Esophagus muscularis mucosa (tissue), 4 donors: ENCODE measurements at regions not wholly inside any gene's neighbourhood (a gene's known extent, or its start where the extent isn't known, plus 50 kb on each side); places are given as distances from the start of the nearest gene placed in this dataset.

Experiments
- EP300 ChIP-seq: sonication (generic); formaldehyde crosslinking; IDR thresholded peaks from one replicate; pipeline ENCODE4 v1.6.1; 2017; ENCODE audit warnings: antibody characterized with exemption
- POLR2A ChIP-seq: fragments of 450-650 bp; IDR thresholded peaks from one replicate; pipeline ENCODE4 v1.6.1; 2017; ENCODE audit warnings: antibody characterized with exemption, moderate library complexity, mild to moderate bottlenecking, low read depth
- POLR2AphosphoS5 ChIP-seq, 2 donors: sonication (generic); formaldehyde crosslinking; IDR thresholded peaks; one replicate each; pipeline ENCODE4 v1.6.1; 2017; ENCODE audit warnings: antibody characterized with exemption in 2 of 2
- TF ChIP-seq, protein P1 (sequence below), 3 experiments: fragments of 200-600 bp in 2 of 3; fragments of 450-650 bp in 1 of 3; sonication (generic) in 2 of 3; IDR thresholded peaks; one replicate each; pipeline ENCODE4 v1.5.1; 2017 to 2019; ENCODE audit warnings: antibody characterized with exemption in 3 of 3, mild to moderate bottlenecking in 2 of 3, moderate library complexity in 1 of 3

DNA sequence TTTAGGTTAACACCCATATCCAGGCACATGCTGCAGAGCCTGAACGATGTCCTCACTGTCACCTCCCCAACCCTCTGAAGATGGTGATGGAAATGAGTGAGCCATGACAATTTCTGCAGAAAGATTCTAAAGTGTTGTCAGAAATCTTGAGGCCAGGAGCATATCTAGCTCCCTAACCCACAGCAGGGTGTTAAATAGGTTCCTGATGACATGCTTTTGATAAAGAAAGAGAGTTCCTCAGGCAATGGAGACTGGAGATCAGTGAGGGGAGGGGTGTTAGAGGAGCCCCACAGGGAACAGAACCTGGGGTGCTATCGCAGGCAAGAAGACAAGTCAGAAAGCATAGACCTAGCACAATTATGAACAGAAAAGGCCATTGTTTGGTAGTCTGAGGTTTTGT is 95.7 kb downstream of the ENC1 start:
- TF ChIP-seq, protein P1, sequence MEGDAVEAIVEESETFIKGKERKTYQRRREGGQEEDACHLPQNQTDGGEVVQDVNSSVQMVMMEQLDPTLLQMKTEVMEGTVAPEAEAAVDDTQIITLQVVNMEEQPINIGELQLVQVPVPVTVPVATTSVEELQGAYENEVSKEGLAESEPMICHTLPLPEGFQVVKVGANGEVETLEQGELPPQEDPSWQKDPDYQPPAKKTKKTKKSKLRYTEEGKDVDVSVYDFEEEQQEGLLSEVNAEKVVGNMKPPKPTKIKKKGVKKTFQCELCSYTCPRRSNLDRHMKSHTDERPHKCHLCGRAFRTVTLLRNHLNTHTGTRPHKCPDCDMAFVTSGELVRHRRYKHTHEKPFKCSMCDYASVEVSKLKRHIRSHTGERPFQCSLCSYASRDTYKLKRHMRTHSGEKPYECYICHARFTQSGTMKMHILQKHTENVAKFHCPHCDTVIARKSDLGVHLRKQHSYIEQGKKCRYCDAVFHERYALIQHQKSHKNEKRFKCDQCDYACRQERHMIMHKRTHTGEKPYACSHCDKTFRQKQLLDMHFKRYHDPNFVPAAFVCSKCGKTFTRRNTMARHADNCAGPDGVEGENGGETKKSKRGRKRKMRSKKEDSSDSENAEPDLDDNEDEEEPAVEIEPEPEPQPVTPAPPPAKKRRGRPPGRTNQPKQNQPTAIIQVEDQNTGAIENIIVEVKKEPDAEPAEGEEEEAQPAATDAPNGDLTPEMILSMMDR (IDR thresholded peaks at IDR 0.05): no peak
- TF ChIP-seq POLR2AphosphoS5 (IDR thresholded peaks at IDR 0.05) (no peak), POLR2A (no peak), EP300 (no peak)
